ENCODE measurements at regions not wholly inside any gene's neighbourhood (a gene's known extent, or its start where the extent isn't known, plus 50 kb on each side); places are given as distances from the start of the nearest gene placed in this dataset.

DNA sequence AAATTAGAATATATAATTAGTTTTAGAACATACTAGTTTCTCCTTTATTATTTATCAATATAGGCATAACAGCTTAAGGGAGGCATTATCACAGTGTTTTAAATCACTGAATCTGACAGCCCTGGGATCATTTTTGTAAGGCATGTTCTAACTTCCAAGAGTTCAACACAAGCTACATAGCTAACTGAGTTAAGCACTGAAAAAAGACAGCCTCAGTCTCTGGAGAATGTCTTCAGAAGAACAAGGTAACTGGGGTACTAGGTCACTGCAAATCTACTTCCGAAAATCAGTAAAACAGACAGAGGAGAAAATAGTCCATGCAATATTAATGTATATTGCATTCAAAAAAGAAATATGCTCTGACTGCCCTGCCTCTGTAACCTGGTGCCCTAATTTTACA, 502.1 kb downstream of the RFC3 start:
- Mint-ChIP-seq H3K36me3 (ENCODE audit: low read depth) (no peaks in the 10 kb centered on the region), H3K27me3 (no peaks in the 10 kb centered on the region)

DNA sequence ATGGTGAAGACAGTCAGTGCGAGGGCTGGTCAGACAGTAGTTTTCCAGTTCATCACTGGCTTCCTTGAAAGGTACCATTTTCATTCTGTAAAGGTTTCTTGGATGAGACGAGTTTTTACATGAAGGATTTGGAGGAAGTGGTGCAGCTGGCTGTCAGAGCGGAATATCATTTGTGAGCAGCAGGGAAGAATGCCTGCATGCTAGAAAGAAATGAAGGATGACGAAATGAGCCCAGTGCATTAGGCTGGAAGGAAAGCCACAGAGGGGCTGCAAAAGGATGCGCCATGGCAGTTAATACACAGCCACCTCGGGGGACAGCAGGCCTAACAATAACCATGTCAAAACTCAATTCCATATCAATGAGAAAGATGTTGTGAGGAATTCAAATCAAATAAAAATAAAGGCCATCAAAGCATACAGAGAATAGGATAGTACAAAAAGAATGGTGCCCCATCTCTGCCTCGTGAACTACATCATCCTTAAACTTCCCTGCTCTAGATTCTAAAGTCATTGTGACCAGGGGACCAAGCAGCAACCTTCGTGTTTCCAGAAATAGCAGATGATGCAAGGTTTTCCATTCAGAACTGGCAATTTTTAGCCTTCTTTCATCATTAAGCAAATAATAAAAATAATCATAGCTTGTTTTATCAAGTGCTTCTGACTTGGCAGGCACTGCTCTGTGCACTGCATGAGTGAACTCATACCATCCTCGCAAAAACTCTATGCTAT, 504.2 kb downstream of the RFC3 start:
- Histone ChIP-seq H3K9me3 (ENCODE audit: control insufficient read depth in 1 of 2, insufficient read depth in 1 of 2, low read length in 2 of 2) (peaks cover 0 to 3% of the 10 kb centered on the region in 2 experiments), H3K27me3 (ENCODE audit: control insufficient read depth in 1 of 2, insufficient read depth in 2 of 2, low read length in 2 of 2) (no peaks in the 10 kb centered on the region), H3K36me3 (ENCODE audit: insufficient read depth, low read length) (no peaks in the 10 kb centered on the region), H3K4me1 (ENCODE audit: insufficient read depth, low read length) (no peaks in the 10 kb centered on the region), H3K4me3 (ENCODE audit: low read length) (no peak overlapping the region), H3K27ac (ENCODE audit: low read depth in 1 of 2, low read length in 2 of 2) (no peak overlapping the region)
- TF ChIP-seq, protein P1, sequence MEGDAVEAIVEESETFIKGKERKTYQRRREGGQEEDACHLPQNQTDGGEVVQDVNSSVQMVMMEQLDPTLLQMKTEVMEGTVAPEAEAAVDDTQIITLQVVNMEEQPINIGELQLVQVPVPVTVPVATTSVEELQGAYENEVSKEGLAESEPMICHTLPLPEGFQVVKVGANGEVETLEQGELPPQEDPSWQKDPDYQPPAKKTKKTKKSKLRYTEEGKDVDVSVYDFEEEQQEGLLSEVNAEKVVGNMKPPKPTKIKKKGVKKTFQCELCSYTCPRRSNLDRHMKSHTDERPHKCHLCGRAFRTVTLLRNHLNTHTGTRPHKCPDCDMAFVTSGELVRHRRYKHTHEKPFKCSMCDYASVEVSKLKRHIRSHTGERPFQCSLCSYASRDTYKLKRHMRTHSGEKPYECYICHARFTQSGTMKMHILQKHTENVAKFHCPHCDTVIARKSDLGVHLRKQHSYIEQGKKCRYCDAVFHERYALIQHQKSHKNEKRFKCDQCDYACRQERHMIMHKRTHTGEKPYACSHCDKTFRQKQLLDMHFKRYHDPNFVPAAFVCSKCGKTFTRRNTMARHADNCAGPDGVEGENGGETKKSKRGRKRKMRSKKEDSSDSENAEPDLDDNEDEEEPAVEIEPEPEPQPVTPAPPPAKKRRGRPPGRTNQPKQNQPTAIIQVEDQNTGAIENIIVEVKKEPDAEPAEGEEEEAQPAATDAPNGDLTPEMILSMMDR (IDR thresholded peaks at IDR 0.05) = no peak
- Mint-ChIP-seq H3K4me3 (no peak overlapping the region), H3K9me3 (no peaks in the 10 kb centered on the region), H3K27ac (no peak overlapping the region), H3K36me3 (ENCODE audit: low read depth) (no peaks in the 10 kb centered on the region), H3K4me1 (ENCODE audit: low read depth) (no peaks in the 10 kb centered on the region), H3K27me3 (no peaks in the 10 kb centered on the region)
- intact Hi-C loops (cut with DNase I, micrococcal nuclease) = no loop called here
- CTCF ChIA-PET = no interaction called here
- POLR2A ChIA-PET = no interaction called here
- no peak for ATAC-seq (ENCODE audit: poor library complexity)
- DNase-seq = no peak

More for the DNA sequence above, 502.1 kb downstream of the RFC3 start:
- no peaks in the 10 kb centered on the region for H3K9me3 Mint-ChIP-seq
- Histone ChIP-seq H3K9me3 (ENCODE audit: control insufficient read depth in 1 of 2, insufficient read depth in 1 of 2, low read length in 2 of 2) (no peaks in the 10 kb centered on the region), H3K36me3 (ENCODE audit: insufficient read depth, low read length) (no peaks in the 10 kb centered on the region), H3K4me1 (ENCODE audit: insufficient read depth, low read length) (no peaks in the 10 kb centered on the region), H3K27me3 (ENCODE audit: control insufficient read depth in 1 of 2, insufficient read depth in 2 of 2, low read length in 2 of 2) (no peaks in the 10 kb centered on the region), H3K27ac (ENCODE audit: low read depth in 1 of 2, low read length in 2 of 2) (no peak overlapping the region), H3K4me3 (ENCODE audit: low read length) (no peak overlapping the region)
- H3K27ac Mint-ChIP-seq = no peak overlapping the region
- TF ChIP-seq, protein P1 (IDR thresholded peaks at IDR 0.05) = no peak
- ChIA-PET CTCF (no interaction called here), POLR2A (no interaction called here)
- ATAC-seq (ENCODE audit: poor library complexity) (no peak), DNase-seq (no peak)
- H3K4me3 Mint-ChIP-seq = no peak overlapping the region
- H3K4me1 Mint-ChIP-seq (ENCODE audit: low read depth) = no peaks in the 10 kb centered on the region
- intact Hi-C loops (cut with DNase I, micrococcal nuclease) = no loop called here

DNA sequence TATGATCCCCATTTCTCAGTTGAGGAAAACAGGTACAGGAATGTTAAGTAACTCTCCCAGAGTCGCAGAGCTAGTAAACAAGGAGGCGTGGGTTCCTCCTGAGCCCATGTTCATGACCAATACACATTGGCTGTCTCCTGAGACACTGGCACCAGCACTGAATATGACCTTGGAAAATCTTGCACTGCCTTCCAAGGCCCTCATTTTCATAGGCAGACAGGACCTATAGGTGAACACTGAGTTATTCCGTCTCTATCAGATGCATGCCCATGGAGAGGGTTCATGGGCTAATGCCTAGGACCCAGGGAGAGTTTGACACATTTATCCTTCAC, 504.8 kb downstream of the RFC3 start:
- no peaks in the 10 kb centered on the region for H3K36me3 ChIP-seq (ENCODE audit: insufficient read depth, low read length)
- no peak overlapping the region for H3K4me3 Mint-ChIP-seq
- no peak overlapping the region for H3K27ac Mint-ChIP-seq
- TF ChIP-seq, protein P1 (IDR thresholded peaks at IDR 0.05) = no peak
- H3K27me3 ChIP-seq (ENCODE audit: control insufficient read depth in 1 of 2, insufficient read depth in 2 of 2, low read length in 2 of 2) = no peaks in the 10 kb centered on the region
- ATAC-seq (ENCODE audit: poor library complexity) = no peak
- H3K4me1 Mint-ChIP-seq (ENCODE audit: low read depth) = no peaks in the 10 kb centered on the region
- H3K27ac ChIP-seq (ENCODE audit: low read depth in 1 of 2, low read length in 2 of 2) = no peak overlapping the region
- no peak for DNase-seq
- intact Hi-C loops (cut with DNase I, micrococcal nuclease) = no loop called here
- CTCF ChIA-PET = no interaction called here
- POLR2A ChIA-PET = no interaction called here
- H3K4me1 ChIP-seq (ENCODE audit: insufficient read depth, low read length) = no peaks in the 10 kb centered on the region
- H3K4me3 ChIP-seq (ENCODE audit: low read length) = no peak overlapping the region
- H3K27me3 Mint-ChIP-seq = no peaks in the 10 kb centered on the region
- H3K36me3 Mint-ChIP-seq (ENCODE audit: low read depth) = no peaks in the 10 kb centered on the region
- H3K9me3 ChIP-seq (ENCODE audit: control insufficient read depth in 1 of 2, insufficient read depth in 1 of 2, low read length in 2 of 2) = peaks cover 0 to 3% of the 10 kb centered on the region in 2 experiments
- H3K9me3 Mint-ChIP-seq = no peaks in the 10 kb centered on the region
